Prostate gland (tissue), 2 donors: ENCODE measurements at regions not wholly inside any gene's neighbourhood (a gene's known extent, or its start where the extent isn't known, plus 50 kb on each side); places are given as distances from the start of the nearest gene placed in this dataset.

Experiments used
- CTCF ChIP-seq, 4 experiments: fragments of 200-600 bp in 2 of 4; fragments of 450-650 bp in 2 of 4; sonication (generic) in 2 of 4; IDR thresholded peaks; 1 replicate in 3 of 4; 2 replicates in 1 of 4; pipeline ENCODE4 v1.5.1; 2016 to 2019; ENCODE audit warnings: antibody characterized with exemption in 4 of 4, mild to moderate bottlenecking in 2 of 4, moderate library complexity in 2 of 4
- POLR2A ChIP-seq: fragments of 450-650 bp; IDR thresholded peaks from one replicate; pipeline ENCODE4 v1.6.1; 2016; ENCODE audit warnings: antibody characterized with exemption, mild to moderate bottlenecking

- TF ChIP-seq CTCF (IDR thresholded peaks at IDR 0.05) = no peak
- no peak for TF ChIP-seq POLR2A
These were observed 111.5 kb upstream of the KITLG start for GRCh38 chr12:88691811-88692210.
